ENCODE measurements at regions not wholly inside any gene's neighbourhood (a gene's known extent, or its start where the extent isn't known, plus 50 kb on each side); places are given as distances from the start of the nearest gene placed in this dataset.

DNA sequence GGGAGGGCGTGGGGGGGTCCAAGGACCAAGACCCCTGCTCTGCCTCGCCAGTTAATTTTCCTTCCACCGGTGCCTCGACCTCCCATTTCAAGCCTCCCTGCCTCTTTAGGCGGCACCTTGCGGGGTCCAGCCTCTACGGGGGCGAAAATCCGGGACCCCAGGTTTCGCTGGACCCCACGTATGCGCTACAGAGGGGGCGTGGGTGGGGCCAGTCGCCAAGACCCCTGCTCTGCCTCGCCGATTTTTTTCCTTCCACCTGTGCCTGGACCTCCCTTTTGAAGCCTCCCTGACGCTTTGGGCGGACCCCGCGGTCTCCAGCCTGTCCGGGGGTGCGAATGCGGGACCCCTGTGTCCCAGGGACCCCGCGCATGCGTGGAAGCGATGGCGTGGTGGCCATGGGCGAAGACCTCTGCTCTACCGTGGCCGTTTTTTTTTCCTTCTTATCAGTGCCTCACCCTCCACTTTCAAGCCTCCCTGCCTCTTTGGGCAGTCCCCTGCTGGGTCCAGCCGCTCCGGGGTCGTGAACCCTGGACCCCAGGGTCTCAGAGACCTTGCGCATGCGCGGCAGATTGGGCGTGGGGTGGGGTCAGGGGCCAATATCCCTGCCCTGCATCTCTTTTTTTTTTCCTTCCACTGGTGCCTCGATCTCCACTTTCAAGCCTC is 324.2 kb downstream of the ALG10 start:
- TF ChIP-seq RAD21 (IDR thresholded peaks at IDR 0.05; ENCODE audit: low read length) (no peak), NRF1 (IDR thresholded peaks at IDR 0.05; ENCODE audit: low read depth, low read length) (peak; percentile 44), MEF2A (IDR thresholded peaks at IDR 0.05; ENCODE audit: borderline replicate concordance, low read depth) (no peak), JUND (IDR thresholded peaks at IDR 0.05) (no peak), POLR2AphosphoS5 (IDR thresholded peaks at IDR 0.05; ENCODE audit: low read depth, low read length) (no peak), TAF1 (IDR thresholded peaks at IDR 0.05; ENCODE audit: borderline replicate concordance, low read depth, low read length) (no peak), SIN3A (IDR thresholded peaks at IDR 0.05; ENCODE audit: borderline replicate concordance, low read depth, low read length) (no peak), ELF1 (IDR thresholded peaks at IDR 0.05) (no peak), NFIC (IDR thresholded peaks at IDR 0.05; ENCODE audit: borderline replicate concordance) (no peak), CHD2 (IDR thresholded peaks at IDR 0.05; ENCODE audit: low read length, partially characterized antibody) (no peak)
- TF ChIP-seq, protein P1, sequence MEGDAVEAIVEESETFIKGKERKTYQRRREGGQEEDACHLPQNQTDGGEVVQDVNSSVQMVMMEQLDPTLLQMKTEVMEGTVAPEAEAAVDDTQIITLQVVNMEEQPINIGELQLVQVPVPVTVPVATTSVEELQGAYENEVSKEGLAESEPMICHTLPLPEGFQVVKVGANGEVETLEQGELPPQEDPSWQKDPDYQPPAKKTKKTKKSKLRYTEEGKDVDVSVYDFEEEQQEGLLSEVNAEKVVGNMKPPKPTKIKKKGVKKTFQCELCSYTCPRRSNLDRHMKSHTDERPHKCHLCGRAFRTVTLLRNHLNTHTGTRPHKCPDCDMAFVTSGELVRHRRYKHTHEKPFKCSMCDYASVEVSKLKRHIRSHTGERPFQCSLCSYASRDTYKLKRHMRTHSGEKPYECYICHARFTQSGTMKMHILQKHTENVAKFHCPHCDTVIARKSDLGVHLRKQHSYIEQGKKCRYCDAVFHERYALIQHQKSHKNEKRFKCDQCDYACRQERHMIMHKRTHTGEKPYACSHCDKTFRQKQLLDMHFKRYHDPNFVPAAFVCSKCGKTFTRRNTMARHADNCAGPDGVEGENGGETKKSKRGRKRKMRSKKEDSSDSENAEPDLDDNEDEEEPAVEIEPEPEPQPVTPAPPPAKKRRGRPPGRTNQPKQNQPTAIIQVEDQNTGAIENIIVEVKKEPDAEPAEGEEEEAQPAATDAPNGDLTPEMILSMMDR (IDR thresholded peaks at IDR 0.05): no peak
- TF ChIP-seq, protein P2, sequence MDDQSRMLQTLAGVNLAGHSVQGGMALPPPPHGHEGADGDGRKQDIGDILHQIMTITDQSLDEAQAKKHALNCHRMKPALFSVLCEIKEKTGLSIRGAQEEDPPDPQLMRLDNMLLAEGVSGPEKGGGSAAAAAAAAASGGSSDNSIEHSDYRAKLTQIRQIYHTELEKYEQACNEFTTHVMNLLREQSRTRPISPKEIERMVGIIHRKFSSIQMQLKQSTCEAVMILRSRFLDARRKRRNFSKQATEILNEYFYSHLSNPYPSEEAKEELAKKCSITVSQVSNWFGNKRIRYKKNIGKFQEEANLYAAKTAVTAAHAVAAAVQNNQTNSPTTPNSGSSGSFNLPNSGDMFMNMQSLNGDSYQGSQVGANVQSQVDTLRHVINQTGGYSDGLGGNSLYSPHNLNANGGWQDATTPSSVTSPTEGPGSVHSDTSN (IDR thresholded peaks at IDR 0.05): no peak
- TF ChIP-seq, protein P3, sequence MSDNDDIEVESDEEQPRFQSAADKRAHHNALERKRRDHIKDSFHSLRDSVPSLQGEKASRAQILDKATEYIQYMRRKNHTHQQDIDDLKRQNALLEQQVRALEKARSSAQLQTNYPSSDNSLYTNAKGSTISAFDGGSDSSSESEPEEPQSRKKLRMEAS (IDR thresholded peaks at IDR 0.05; ENCODE audit: low read depth): no peak
